GM19455 (cell line): ENCODE measurements at regions not wholly inside any gene's neighbourhood (a gene's known extent, or its start where the extent isn't known, plus 50 kb on each side); places are given as distances from the start of the nearest gene placed in this dataset.
"Not testable (repeated sequence)": the region's sequence is repeated elsewhere in the genome, so short reads cannot be mapped to it uniquely, and the experiment has no call there.

Source experiments
- ATAC-seq: cut with Tn5 transposase; IDR thresholded peaks from one replicate; pipeline ENCODE4 v1.9.1; 2021; ENCODE audit not compliant: unreplicated experiment

- ATAC-seq = not testable (repeated sequence)
These were observed 1199.0 kb downstream of the TYW1 start for GRCh38 chr7:68195642-68196041.

- ATAC-seq = no peak
These were observed 1203.5 kb downstream of the TYW1 start for GRCh38 chr7:68200051-68200670.

- ATAC-seq = no peak
These were observed 1206.6 kb downstream of the TYW1 start for GRCh38 chr7:68203251-68203650.

- no peak for ATAC-seq
These were observed 1209.2 kb downstream of the TYW1 start for GRCh38 chr7:68205826-68206225.

- ATAC-seq = no peak
These were observed 1210.4 kb downstream of the TYW1 start for GRCh38 chr7:68206946-68207485.

GRCh38 chr7:68207676-68208075, 1211.0 kb downstream of the TYW1 start:
- ATAC-seq = no peak

- ATAC-seq = no peak
These were observed 1212.9 kb downstream of the TYW1 start for GRCh38 chr7:68209486-68209885.

- ATAC-seq = no peak
These were observed 1217.2 kb downstream of the TYW1 start for GRCh38 chr7:68213838-68214237.

- ATAC-seq = no peak
These were observed 1219.4 kb downstream of the TYW1 start for GRCh38 chr7:68216051-68216450.

- no peak for ATAC-seq
These were observed 1220.8 kb downstream of the TYW1 start for GRCh38 chr7:68217426-68217825.

GRCh38 chr7:68218461-68218860, 1221.8 kb downstream of the TYW1 start:
- ATAC-seq = no peak

GRCh38 chr7:68222311-68222710, 1225.7 kb downstream of the TYW1 start:
- ATAC-seq = no peak

GRCh38 chr7:68224041-68224741, 1227.6 kb downstream of the TYW1 start:
- ATAC-seq = no peak

- ATAC-seq = not testable (repeated sequence)
These were observed 1234.4 kb downstream of the TYW1 start for GRCh38 chr7:68231011-68231410.

GRCh38 chr7:68235937-68236336, 1239.3 kb downstream of the TYW1 start:
- no peak for ATAC-seq

GRCh38 chr7:68238204-68238805, 1241.7 kb downstream of the TYW1 start:
- ATAC-seq = no peak

GRCh38 chr7:68243128-68243527, 1246.5 kb downstream of the TYW1 start:
- no peak for ATAC-seq

- ATAC-seq = no peak
These were observed 1247.8 kb downstream of the TYW1 start for GRCh38 chr7:68244389-68244788.

GRCh38 chr7:68245688-68246087, 1249.1 kb downstream of the TYW1 start:
- ATAC-seq = no peak

GRCh38 chr7:68246189-68246633, 1249.6 kb downstream of the TYW1 start:
- no peak for ATAC-seq

GRCh38 chr7:68247126-68247525, 1250.5 kb downstream of the TYW1 start:
- ATAC-seq = no peak

- ATAC-seq = no peak
These were observed 1250.9 kb downstream of the TYW1 start for GRCh38 chr7:68247571-68247970.
